Nephron progenitor cell (in vitro differentiated cells): ENCODE measurements at regions not wholly inside any gene's neighbourhood (a gene's known extent, or its start where the extent isn't known, plus 50 kb on each side); places are given as distances from the start of the nearest gene placed in this dataset.

Experiments used
- DNase-seq: peaks from one replicate; pipeline ENCODE4 v3.0.0; 2021
- H3K27ac Mint-ChIP-seq: 2 replicates; pipeline ENCODE4 v1.8.0; 2021; ENCODE audit warnings: mild to moderate bottlenecking, moderate library complexity, mixed read lengths
- H3K27me3 Mint-ChIP-seq: 2 replicates; pipeline ENCODE4 v1.8.0; 2021; ENCODE audit warnings: mild to moderate bottlenecking, low read depth, mixed read lengths; ENCODE audit not compliant: poor library complexity
- H3K36me3 Mint-ChIP-seq: 2 replicates; pipeline ENCODE4 v1.8.0; 2021; ENCODE audit warnings: low read depth, mixed read lengths
- H3K4me1 Mint-ChIP-seq: 2 replicates; pipeline ENCODE4 v1.8.0; 2021; ENCODE audit warnings: mixed read lengths
- H3K4me3 Mint-ChIP-seq: 2 replicates; pipeline ENCODE4 v1.8.0; 2021; ENCODE audit warnings: mild to moderate bottlenecking, moderate library complexity, mixed read lengths
- H3K9me3 Mint-ChIP-seq: 2 replicates; pipeline ENCODE4 v1.8.0; 2021; ENCODE audit warnings: mild to moderate bottlenecking, moderate library complexity, mixed read lengths
- TF ChIP-seq, protein P1 (sequence below): fragments of 200-600 bp; sonication (generic); IDR thresholded peaks from 2 replicates; pipeline ENCODE4 v1.5.0; 2021; ENCODE audit warnings: antibody characterized with exemption

DNA sequence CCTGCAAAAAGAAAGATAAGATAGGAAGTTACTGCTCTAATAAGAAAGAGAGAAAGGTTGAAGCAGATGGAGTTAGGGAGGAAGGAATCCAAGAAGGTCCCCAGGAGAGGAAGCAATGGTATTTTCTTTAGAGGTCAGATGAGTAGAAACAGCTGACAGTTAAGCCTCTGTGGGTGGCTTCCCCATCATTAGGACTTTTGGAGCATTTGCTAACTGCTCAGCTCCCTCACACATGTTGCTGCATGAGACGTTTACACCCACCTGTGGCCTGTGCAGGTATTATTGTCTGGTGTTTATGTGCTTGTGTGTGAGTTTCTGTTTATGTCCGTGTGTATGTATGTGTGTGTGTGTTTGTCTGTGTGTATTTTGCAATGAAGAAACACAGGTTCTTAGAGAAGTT lies 346.8 kb downstream of the RAB28 start:
- Mint-ChIP-seq H3K4me1 (peaks cover 8% of the 10 kb centered on the region), H3K27me3 (no peaks in the 10 kb centered on the region), H3K4me3 (no peak overlapping the region), H3K36me3 (peaks cover 12% of the 10 kb centered on the region), H3K27ac (no peak overlapping the region), H3K9me3 (peaks cover 15% of the 10 kb centered on the region)
- TF ChIP-seq, protein P1, sequence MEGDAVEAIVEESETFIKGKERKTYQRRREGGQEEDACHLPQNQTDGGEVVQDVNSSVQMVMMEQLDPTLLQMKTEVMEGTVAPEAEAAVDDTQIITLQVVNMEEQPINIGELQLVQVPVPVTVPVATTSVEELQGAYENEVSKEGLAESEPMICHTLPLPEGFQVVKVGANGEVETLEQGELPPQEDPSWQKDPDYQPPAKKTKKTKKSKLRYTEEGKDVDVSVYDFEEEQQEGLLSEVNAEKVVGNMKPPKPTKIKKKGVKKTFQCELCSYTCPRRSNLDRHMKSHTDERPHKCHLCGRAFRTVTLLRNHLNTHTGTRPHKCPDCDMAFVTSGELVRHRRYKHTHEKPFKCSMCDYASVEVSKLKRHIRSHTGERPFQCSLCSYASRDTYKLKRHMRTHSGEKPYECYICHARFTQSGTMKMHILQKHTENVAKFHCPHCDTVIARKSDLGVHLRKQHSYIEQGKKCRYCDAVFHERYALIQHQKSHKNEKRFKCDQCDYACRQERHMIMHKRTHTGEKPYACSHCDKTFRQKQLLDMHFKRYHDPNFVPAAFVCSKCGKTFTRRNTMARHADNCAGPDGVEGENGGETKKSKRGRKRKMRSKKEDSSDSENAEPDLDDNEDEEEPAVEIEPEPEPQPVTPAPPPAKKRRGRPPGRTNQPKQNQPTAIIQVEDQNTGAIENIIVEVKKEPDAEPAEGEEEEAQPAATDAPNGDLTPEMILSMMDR = no peak
- DNase-seq = no peak

DNA sequence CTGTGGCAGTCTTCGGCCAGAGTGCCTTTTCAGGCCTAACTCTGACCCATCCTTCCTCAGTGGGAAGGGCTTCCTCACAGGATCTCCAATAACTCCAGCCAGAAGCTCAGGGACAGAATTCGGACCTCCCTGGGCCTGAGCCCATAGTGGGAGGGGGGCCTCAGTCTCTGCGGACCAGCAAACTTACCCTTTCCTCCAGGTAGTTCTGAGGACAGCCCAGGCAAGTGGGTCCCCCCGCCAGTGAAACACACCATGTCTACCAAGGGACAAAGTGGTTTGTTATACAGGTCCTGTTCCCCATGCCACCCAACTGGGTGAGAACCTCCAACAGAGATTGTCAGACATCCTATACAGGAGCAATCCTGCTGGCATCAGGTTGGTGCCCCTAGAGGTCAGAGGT lies 350.4 kb downstream of the RAB28 start:
- Mint-ChIP-seq H3K4me3 (no peak overlapping the region), H3K9me3 (peaks cover 24% of the 10 kb centered on the region), H3K27ac (no peak overlapping the region), H3K4me1 (no peaks in the 10 kb centered on the region), H3K27me3 (no peaks in the 10 kb centered on the region), H3K36me3 (peaks cover 12% of the 10 kb centered on the region)
- no peak for DNase-seq
- TF ChIP-seq, protein P1 = no peak

DNA sequence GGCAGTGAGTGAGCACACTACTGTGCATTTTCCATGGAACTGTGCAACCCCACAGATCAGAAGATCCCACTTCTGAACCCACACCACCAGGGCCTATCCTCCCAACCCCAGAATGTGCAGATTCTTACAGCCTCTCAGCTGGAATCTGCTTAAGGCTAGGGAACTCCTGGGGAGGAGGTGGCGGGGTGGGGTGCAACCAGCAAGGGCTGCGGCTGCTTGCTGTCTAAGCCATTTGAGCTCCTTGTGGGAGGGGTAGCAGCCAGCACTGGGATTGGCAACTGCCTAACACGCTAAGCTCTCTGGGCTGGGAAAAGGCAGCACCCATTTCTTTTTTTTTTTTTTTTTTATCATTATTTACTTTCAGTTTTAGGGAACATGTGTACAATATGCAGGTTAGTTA lies 353.3 kb downstream of the RAB28 start:
- Mint-ChIP-seq H3K4me3 (no peak overlapping the region), H3K9me3 (peaks cover 24% of the 10 kb centered on the region), H3K4me1 (peaks cover 7% of the 10 kb centered on the region), H3K27ac (no peak overlapping the region), H3K27me3 (no peaks in the 10 kb centered on the region), H3K36me3 (peaks cover 12% of the 10 kb centered on the region)
- TF ChIP-seq, protein P1 = no peak
- DNase-seq = no peak

DNA sequence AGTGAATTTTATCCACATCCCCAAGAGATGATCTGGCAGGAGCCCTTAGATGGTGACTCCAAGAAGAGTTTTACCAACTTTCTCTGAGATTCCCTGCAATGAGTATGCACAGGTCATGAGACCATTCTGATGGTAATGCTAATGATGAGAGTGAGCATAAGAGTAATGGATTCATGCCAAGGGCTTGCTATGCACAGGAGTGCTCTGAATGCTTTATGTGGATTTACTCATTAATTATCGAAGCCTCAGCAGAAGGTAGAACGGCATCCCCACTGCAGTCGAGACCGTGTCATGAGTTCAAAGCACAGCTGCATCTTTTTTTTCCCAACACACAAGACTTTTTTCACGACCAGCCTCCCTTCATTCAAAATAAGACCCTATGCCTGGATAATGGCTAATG lies 355.0 kb downstream of the RAB28 start:
- peaks cover 4% of the 10 kb centered on the region for H3K36me3 Mint-ChIP-seq
- no peaks in the 10 kb centered on the region for H3K27me3 Mint-ChIP-seq
- peaks cover 7% of the 10 kb centered on the region for H3K4me1 Mint-ChIP-seq
- peaks cover 14% of the 10 kb centered on the region for H3K9me3 Mint-ChIP-seq
- no peak overlapping the region for H3K27ac Mint-ChIP-seq
- no peak overlapping the region for H3K4me3 Mint-ChIP-seq
- TF ChIP-seq, protein P1 = no peak
- no peak for DNase-seq

DNA sequence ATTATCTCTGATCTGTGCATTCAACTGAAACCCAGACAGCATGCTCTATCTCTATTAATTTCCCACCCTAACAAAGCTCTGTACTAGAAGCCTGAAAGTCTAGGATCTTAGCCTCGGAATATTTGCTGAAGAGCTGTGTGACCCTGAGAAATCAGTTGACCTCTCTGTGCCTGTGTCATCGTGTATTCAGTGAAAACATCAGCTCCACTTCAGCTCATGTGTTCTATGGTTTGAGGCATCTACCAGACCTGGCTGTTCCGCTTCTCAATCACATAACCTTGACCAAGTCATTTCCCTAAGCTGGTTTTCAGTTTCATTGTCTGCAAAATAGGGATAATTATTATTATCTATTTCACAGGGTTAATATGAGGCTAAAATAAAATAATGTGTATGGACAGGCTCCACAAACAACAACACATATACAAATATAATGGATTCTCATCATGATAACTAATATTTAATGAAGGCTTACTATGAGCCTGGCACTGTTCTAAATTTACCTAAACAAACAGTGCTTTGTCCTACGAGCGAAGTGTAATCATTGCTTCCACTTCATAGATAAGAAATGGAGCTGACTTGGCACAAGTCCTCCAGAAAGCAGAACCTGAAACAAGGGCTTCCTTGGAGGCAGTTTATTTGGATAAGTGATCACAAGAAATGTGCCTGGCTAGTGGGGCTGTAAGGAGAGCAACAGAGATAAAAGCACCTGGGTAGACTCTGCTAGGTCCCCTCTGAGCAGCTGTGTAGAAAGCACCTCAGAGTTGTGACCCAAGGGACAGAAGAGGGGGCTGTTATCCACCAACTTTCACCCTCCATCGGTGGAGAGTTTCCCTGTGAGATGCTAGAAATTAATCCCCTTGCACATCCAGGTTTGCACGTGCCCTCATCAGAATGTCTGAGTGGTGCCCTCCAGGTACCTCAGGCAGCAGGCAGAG lies 356.9 kb downstream of the RAB28 start:
- no peaks in the 10 kb centered on the region for H3K36me3 Mint-ChIP-seq
- no peak overlapping the region for H3K4me3 Mint-ChIP-seq
- no peaks in the 10 kb centered on the region for H3K27me3 Mint-ChIP-seq
- H3K9me3 Mint-ChIP-seq = peaks cover 8% of the 10 kb centered on the region
- peak overlapping the region; percentile 61 for H3K27ac Mint-ChIP-seq
- no peak for DNase-seq
- TF ChIP-seq, protein P1 = no peak
- peaks cover 7% of the 10 kb centered on the region for H3K4me1 Mint-ChIP-seq

DNA sequence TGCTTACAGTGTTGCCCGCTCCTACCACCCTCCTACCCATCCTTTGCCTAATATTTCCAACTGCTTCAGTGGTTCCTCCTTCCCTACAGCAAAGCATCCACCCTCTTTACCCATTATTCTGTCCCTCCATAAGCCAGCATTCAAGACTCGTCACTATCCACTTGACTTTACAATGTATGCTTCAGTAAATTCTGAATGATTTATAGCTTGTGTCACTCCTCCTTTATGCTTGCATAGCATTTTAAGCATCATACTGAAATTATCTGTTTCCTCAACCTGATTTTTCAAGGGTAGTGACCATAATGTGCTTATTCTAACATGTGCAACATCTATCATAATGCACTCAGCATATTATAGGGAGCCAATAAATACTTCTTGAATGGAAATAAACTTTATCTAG lies 365.5 kb downstream of the RAB28 start:
- DNase-seq = no peak
- Mint-ChIP-seq H3K27ac (no peak overlapping the region), H3K27me3 (peaks cover 4% of the 10 kb centered on the region), H3K9me3 (no peaks in the 10 kb centered on the region), H3K4me3 (no peak overlapping the region), H3K36me3 (no peaks in the 10 kb centered on the region), H3K4me1 (peaks cover 5% of the 10 kb centered on the region)
- TF ChIP-seq, protein P1 = no peak
